Loucy (cell line): ENCODE measurements at regions not wholly inside any gene's neighbourhood (a gene's known extent, or its start where the extent isn't known, plus 50 kb on each side); places are given as distances from the start of the nearest gene placed in this dataset.

Experiments
- H2AFZ ChIP-seq: fragments of 200-600 bp; sonication (generic); 2 replicates; pipeline ENCODE4 v1.6.0; 2016; ENCODE audit warnings: antibody characterized with exemption, mild to moderate bottlenecking, low read length, moderate library complexity
- H3F3A ChIP-seq: fragments of 200-600 bp; 2 replicates; pipeline ENCODE4 v1.6.0; 2016; ENCODE audit warnings: antibody characterized with exemption, low read depth, mild to moderate bottlenecking
- H3K27me3 ChIP-seq: fragments of 200-600 bp; sonication (generic); 2 replicates; pipeline ENCODE4 v1.6.1; 2014; ENCODE audit warnings: low read length, mild to moderate bottlenecking; ENCODE audit not compliant: insufficient read depth, poor library complexity, severe bottlenecking
- H3K36me3 ChIP-seq: fragments of 200-600 bp; sonication (generic); 2 replicates; pipeline ENCODE4 v1.6.1; 2016; ENCODE audit warnings: low read length; ENCODE audit not compliant: insufficient read depth
- H3K4me1 ChIP-seq: fragments of 200-600 bp; sonication (generic); 2 replicates; pipeline ENCODE4 v1.5.1; 2014; ENCODE audit warnings: low read length, mild to moderate bottlenecking; ENCODE audit not compliant: insufficient read depth, poor library complexity, severe bottlenecking
- H3K4me2 ChIP-seq: fragments of 200-600 bp; sonication (generic); 2 replicates; pipeline ENCODE4 v1.6.0; 2014; ENCODE audit warnings: antibody characterized with exemption, low read length, low read depth, mild to moderate bottlenecking; ENCODE audit not compliant: poor library complexity, severe bottlenecking
- H3K4me3 ChIP-seq: fragments of 200-600 bp; sonication (generic); 2 replicates; pipeline ENCODE4 v1.5.1; 2014; ENCODE audit warnings: low read length, mild to moderate bottlenecking, mixed read lengths; ENCODE audit not compliant: poor library complexity, severe bottlenecking
- H3K79me2 ChIP-seq: fragments of 200-600 bp; sonication (generic); 2 replicates; pipeline ENCODE4 v1.6.1; 2014; ENCODE audit warnings: low read length; ENCODE audit not compliant: insufficient read depth
- H3K9ac ChIP-seq: fragments of 200-600 bp; sonication (generic); 2 replicates; pipeline ENCODE4 v1.6.0; 2014; ENCODE audit warnings: mild to moderate bottlenecking, low read depth, low read length, moderate library complexity; ENCODE audit not compliant: poor library complexity, severe bottlenecking
- H3K9me2 ChIP-seq: fragments of 200-600 bp; sonication (generic); replicated peaks from 2 replicates; pipeline ENCODE4 v1.6.1; 2016; ENCODE audit warnings: low read depth, low read length, mixed read lengths
- H3K9me3 ChIP-seq: fragments of 200-600 bp; sonication (generic); 2 replicates; pipeline ENCODE4 v1.6.1; 2014; ENCODE audit warnings: mild to moderate bottlenecking, antibody characterized with exemption, low read length, low read depth; ENCODE audit not compliant: insufficient read depth
- H4K20me1 ChIP-seq: fragments of 200-600 bp; sonication (generic); 2 replicates; pipeline ENCODE4 v1.6.0; 2014; ENCODE audit warnings: antibody characterized with exemption, low read length, mild to moderate bottlenecking; ENCODE audit not compliant: insufficient read depth, poor library complexity, severe bottlenecking
- EZH2phosphoT487 ChIP-seq: fragments of 200-600 bp; IDR thresholded peaks from 2 replicates; pipeline ENCODE4 v1.6.1; 2018; ENCODE audit warnings: antibody characterized with exemption, mild to moderate bottlenecking, moderate library complexity, borderline replicate concordance
- TF ChIP-seq, protein P1 (sequence below): fragments of 200-600 bp; sonication (generic); conservative IDR thresholded peaks from 2 replicates; pipeline ENCODE4 v1.5.1; 2014; ENCODE audit warnings: mild to moderate bottlenecking, antibody characterized with exemption, low read length

- H3K4me1 ChIP-seq: no peaks in the 10 kb centered on the region
- no peak overlapping the region for H3K4me3 ChIP-seq
- H3K9me2 ChIP-seq: no peaks in the 10 kb centered on the region
- no peak overlapping the region for H3K9ac ChIP-seq
- H4K20me1 ChIP-seq: no peaks in the 10 kb centered on the region
- H3K27me3 ChIP-seq: no peaks in the 10 kb centered on the region
- no peak overlapping the region for H2AFZ ChIP-seq
- no peak overlapping the region for H3K4me2 ChIP-seq
- TF ChIP-seq EZH2phosphoT487: no peak
- TF ChIP-seq, protein P1, sequence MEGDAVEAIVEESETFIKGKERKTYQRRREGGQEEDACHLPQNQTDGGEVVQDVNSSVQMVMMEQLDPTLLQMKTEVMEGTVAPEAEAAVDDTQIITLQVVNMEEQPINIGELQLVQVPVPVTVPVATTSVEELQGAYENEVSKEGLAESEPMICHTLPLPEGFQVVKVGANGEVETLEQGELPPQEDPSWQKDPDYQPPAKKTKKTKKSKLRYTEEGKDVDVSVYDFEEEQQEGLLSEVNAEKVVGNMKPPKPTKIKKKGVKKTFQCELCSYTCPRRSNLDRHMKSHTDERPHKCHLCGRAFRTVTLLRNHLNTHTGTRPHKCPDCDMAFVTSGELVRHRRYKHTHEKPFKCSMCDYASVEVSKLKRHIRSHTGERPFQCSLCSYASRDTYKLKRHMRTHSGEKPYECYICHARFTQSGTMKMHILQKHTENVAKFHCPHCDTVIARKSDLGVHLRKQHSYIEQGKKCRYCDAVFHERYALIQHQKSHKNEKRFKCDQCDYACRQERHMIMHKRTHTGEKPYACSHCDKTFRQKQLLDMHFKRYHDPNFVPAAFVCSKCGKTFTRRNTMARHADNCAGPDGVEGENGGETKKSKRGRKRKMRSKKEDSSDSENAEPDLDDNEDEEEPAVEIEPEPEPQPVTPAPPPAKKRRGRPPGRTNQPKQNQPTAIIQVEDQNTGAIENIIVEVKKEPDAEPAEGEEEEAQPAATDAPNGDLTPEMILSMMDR: no peak
- H3K36me3 ChIP-seq: no peaks in the 10 kb centered on the region
- H3K9me3 ChIP-seq: no peaks in the 10 kb centered on the region
- H3K79me2 ChIP-seq: no peaks in the 10 kb centered on the region
- H3F3A ChIP-seq: no peaks in the 10 kb centered on the region
These were observed 408.8 kb upstream of the ACTBL2 start for GRCh38 chr5:57891443-57891842.

GRCh38 chr5:57889558-57889957 lies 406.9 kb upstream of the ACTBL2 start:
- Histone ChIP-seq H3K79me2 (no peaks in the 10 kb centered on the region), H4K20me1 (no peaks in the 10 kb centered on the region), H3K9me3 (no peaks in the 10 kb centered on the region), H3K4me2 (no peak overlapping the region), H3K9ac (no peak overlapping the region), H3K36me3 (no peaks in the 10 kb centered on the region), H3K4me3 (no peak overlapping the region), H3K27me3 (no peaks in the 10 kb centered on the region), H3F3A (no peaks in the 10 kb centered on the region), H3K9me2 (no peaks in the 10 kb centered on the region), H3K4me1 (no peaks in the 10 kb centered on the region), H2AFZ (0 out of 2 replicates have a peak overlapping the region, but pooled peaks have one; percentile 39)
- TF ChIP-seq EZH2phosphoT487: no peak
- TF ChIP-seq, protein P1: peak; percentile 69

DNA sequence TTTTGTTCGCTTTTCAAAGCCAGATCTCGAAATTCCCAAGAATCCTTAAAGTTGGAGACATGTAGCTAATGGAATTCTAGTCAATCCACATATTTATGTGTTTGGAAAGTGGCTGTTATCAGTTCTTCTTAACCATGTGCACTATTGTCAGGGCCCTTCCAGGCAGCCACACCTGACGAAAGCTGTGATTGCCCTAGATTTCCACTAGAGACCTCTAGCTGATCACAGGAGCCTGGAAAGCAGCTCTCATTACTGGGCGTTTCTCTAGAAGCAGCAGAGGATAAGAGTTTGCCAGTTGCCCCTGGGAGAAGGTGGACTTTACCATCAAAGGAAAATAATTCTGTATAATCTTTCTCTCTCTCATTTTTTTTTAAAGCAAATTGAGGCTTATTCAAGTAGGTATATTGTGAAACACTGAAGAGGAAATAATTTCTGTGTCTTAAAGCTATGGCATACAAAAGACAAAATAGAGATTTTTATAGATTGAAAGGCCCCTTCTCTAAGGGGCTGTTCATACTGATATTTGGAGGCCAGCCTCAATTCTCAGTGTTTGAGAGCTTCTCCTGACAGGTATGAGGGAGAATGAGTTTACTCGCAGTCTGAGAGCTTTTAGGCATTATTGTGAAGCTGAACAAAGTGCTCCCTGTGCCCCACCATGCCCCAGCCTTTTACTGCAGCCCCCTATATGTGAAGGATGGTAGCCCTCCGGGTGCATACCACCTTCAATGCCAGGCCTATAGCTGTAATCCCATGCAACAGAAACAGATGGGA lies 405.4 kb upstream of the ACTBL2 start:
- no peaks in the 10 kb centered on the region for H3K79me2 ChIP-seq
- no peaks in the 10 kb centered on the region for H3K9me3 ChIP-seq
- no peaks in the 10 kb centered on the region for H3F3A ChIP-seq
- no peaks in the 10 kb centered on the region for H4K20me1 ChIP-seq
- TF ChIP-seq, protein P1: peak; percentile 86
- no peak for TF ChIP-seq EZH2phosphoT487
- no peak overlapping the region for H3K4me3 ChIP-seq
- H2AFZ ChIP-seq: no peak overlapping the region
- H3K4me1 ChIP-seq: no peaks in the 10 kb centered on the region
- H3K9me2 ChIP-seq: no peaks in the 10 kb centered on the region
- no peak overlapping the region for H3K9ac ChIP-seq
- no peak overlapping the region for H3K4me2 ChIP-seq
- no peaks in the 10 kb centered on the region for H3K27me3 ChIP-seq
- no peaks in the 10 kb centered on the region for H3K36me3 ChIP-seq
